IPS-15b (cell line): ENCODE measurements at regions not wholly inside any gene's neighbourhood (a gene's known extent, or its start where the extent isn't known, plus 50 kb on each side); places are given as distances from the start of the nearest gene placed in this dataset.

Source experiments
- H3K27me3 ChIP-seq: one replicate; pipeline ENCODE4 v1.6.1; 2013; ENCODE audit warnings: low read length; ENCODE audit not compliant: control insufficient read depth, insufficient read depth
- H3K36me3 ChIP-seq: one replicate; pipeline ENCODE4 v1.6.1; 2013; ENCODE audit warnings: low read length; ENCODE audit not compliant: control insufficient read depth, insufficient read depth
- H3K4me1 ChIP-seq: one replicate; pipeline ENCODE4 v1.6.1; 2013; ENCODE audit warnings: mild to moderate bottlenecking, low read length; ENCODE audit not compliant: control insufficient read depth, insufficient read depth
- H3K4me3 ChIP-seq: one replicate; pipeline ENCODE4 v1.5.1; 2013; ENCODE audit warnings: low read depth, low read length
- H3K9ac ChIP-seq: one replicate; pipeline ENCODE4 v1.6.1; 2013; ENCODE audit warnings: low read depth, mild to moderate bottlenecking, low read length
- H3K9me3 ChIP-seq: one replicate; pipeline ENCODE4 v1.6.1; 2013; ENCODE audit warnings: mild to moderate bottlenecking, low read length; ENCODE audit not compliant: control insufficient read depth, insufficient read depth

- no peaks in the 10 kb centered on the region for H3K4me1 ChIP-seq
- H3K9ac ChIP-seq, result no peak overlapping the region
- H3K36me3 ChIP-seq, result no peaks in the 10 kb centered on the region
- H3K4me3 ChIP-seq, result no peak overlapping the region
- H3K9me3 ChIP-seq, result no peaks in the 10 kb centered on the region
- H3K27me3 ChIP-seq, result no peaks in the 10 kb centered on the region
These were observed 190.0 kb downstream of the BMP4 start for GRCh38 chr14:53766601-53767000.

GRCh38 chr14:53766106-53766505, 190.5 kb downstream of the BMP4 start:
- no peaks in the 10 kb centered on the region for H3K9me3 ChIP-seq
- H3K4me1 ChIP-seq, result no peaks in the 10 kb centered on the region
- no peak overlapping the region for H3K4me3 ChIP-seq
- H3K36me3 ChIP-seq, result no peaks in the 10 kb centered on the region
- no peaks in the 10 kb centered on the region for H3K27me3 ChIP-seq
- no peak overlapping the region for H3K9ac ChIP-seq

- H3K36me3 ChIP-seq, result no peaks in the 10 kb centered on the region
- no peaks in the 10 kb centered on the region for H3K9me3 ChIP-seq
- no peak overlapping the region for H3K4me3 ChIP-seq
- no peak overlapping the region for H3K9ac ChIP-seq
- no peaks in the 10 kb centered on the region for H3K4me1 ChIP-seq
- no peaks in the 10 kb centered on the region for H3K27me3 ChIP-seq
These were observed 191.8 kb downstream of the BMP4 start for GRCh38 chr14:53764846-53765245.

GRCh38 chr14:53758141-53758540, 198.5 kb downstream of the BMP4 start:
- Histone ChIP-seq H3K27me3 (no peaks in the 10 kb centered on the region), H3K4me3 (no peak overlapping the region), H3K9me3 (no peaks in the 10 kb centered on the region), H3K36me3 (no peaks in the 10 kb centered on the region), H3K4me1 (no peaks in the 10 kb centered on the region), H3K9ac (no peak overlapping the region)

GRCh38 chr14:53757732-53758131, 198.9 kb downstream of the BMP4 start:
- Histone ChIP-seq H3K4me1 (no peaks in the 10 kb centered on the region), H3K9ac (no peak overlapping the region), H3K9me3 (no peaks in the 10 kb centered on the region), H3K27me3 (no peaks in the 10 kb centered on the region), H3K36me3 (no peaks in the 10 kb centered on the region), H3K4me3 (no peak overlapping the region)

- H3K36me3 ChIP-seq, result no peaks in the 10 kb centered on the region
- no peak overlapping the region for H3K4me3 ChIP-seq
- no peaks in the 10 kb centered on the region for H3K4me1 ChIP-seq
- no peak overlapping the region for H3K9ac ChIP-seq
- H3K27me3 ChIP-seq, result no peaks in the 10 kb centered on the region
- H3K9me3 ChIP-seq, result no peaks in the 10 kb centered on the region
These were observed 205.0 kb downstream of the BMP4 start for GRCh38 chr14:53751650-53752049.

- Histone ChIP-seq H3K9me3 (no peaks in the 10 kb centered on the region), H3K4me3 (no peak overlapping the region), H3K9ac (no peak overlapping the region), H3K36me3 (no peaks in the 10 kb centered on the region), H3K27me3 (peaks cover 4% of the 10 kb centered on the region), H3K4me1 (no peaks in the 10 kb centered on the region)
These were observed 207.9 kb downstream of the BMP4 start for GRCh38 chr14:53748691-53749090.

GRCh38 chr14:53744857-53745256, 211.8 kb downstream of the BMP4 start:
- Histone ChIP-seq H3K36me3 (no peaks in the 10 kb centered on the region), H3K9me3 (no peaks in the 10 kb centered on the region), H3K27me3 (peaks cover 5% of the 10 kb centered on the region), H3K4me3 (no peak overlapping the region), H3K9ac (no peak overlapping the region), H3K4me1 (peaks cover 23% of the 10 kb centered on the region)

GRCh38 chr14:53743371-53743770, 213.3 kb downstream of the BMP4 start:
- Histone ChIP-seq H3K36me3 (no peaks in the 10 kb centered on the region), H3K4me1 (peaks cover 23% of the 10 kb centered on the region), H3K9me3 (no peaks in the 10 kb centered on the region), H3K27me3 (peaks cover 5% of the 10 kb centered on the region), H3K4me3 (no peak overlapping the region), H3K9ac (no peak overlapping the region)

GRCh38 chr14:53742233-53742620, 214.4 kb downstream of the BMP4 start:
- Histone ChIP-seq H3K36me3 (no peaks in the 10 kb centered on the region), H3K9ac (no peak overlapping the region), H3K4me1 (peaks cover 23% of the 10 kb centered on the region), H3K9me3 (no peaks in the 10 kb centered on the region), H3K27me3 (peaks cover 5% of the 10 kb centered on the region), H3K4me3 (no peak overlapping the region)

GRCh38 chr14:53741479-53742232, 215.0 kb downstream of the BMP4 start:
- Histone ChIP-seq H3K4me3 (no peak overlapping the region), H3K9me3 (no peaks in the 10 kb centered on the region), H3K9ac (no peak overlapping the region), H3K27me3 (peaks cover 5% of the 10 kb centered on the region), H3K36me3 (no peaks in the 10 kb centered on the region), H3K4me1 (peaks cover 23% of the 10 kb centered on the region)

GRCh38 chr14:53740570-53740969, 216.1 kb downstream of the BMP4 start:
- Histone ChIP-seq H3K9ac (no peak overlapping the region), H3K4me3 (no peak overlapping the region), H3K27me3 (peaks cover 5% of the 10 kb centered on the region), H3K4me1 (peaks cover 26% of the 10 kb centered on the region), H3K36me3 (no peaks in the 10 kb centered on the region), H3K9me3 (no peaks in the 10 kb centered on the region)
